ENCODE measurements at regions not wholly inside any gene's neighbourhood (a gene's known extent, or its start where the extent isn't known, plus 50 kb on each side); places are given as distances from the start of the nearest gene placed in this dataset.

- no peak for TF ChIP-seq EZH2phosphoT487 (conservative IDR thresholded peaks at IDR 0.05; ENCODE audit: low read length)
- TF ChIP-seq CTCF (IDR thresholded peaks at IDR 0.05; ENCODE audit: insufficient read depth, low read length, poor library complexity, severe bottlenecking), result no peak
- no peaks in the 10 kb centered on the region for H4K20me1 ChIP-seq (ENCODE audit: low read depth, low read length)
- no peaks in the 10 kb centered on the region; the same call in 1 of the 2 replicates for H3K9me2 ChIP-seq (replicated peaks; ENCODE audit: insufficient read depth, low read length)
- H3K4me3 ChIP-seq (ENCODE audit: insufficient read depth, low read length, poor library complexity, severe bottlenecking), result no peak overlapping the region
- H3F3A ChIP-seq (ENCODE audit: insufficient read depth), result no peaks in the 10 kb centered on the region
- no peaks in the 10 kb centered on the region for H3K9me3 ChIP-seq (ENCODE audit: insufficient read depth, low read length)
- H3K9ac ChIP-seq (ENCODE audit: low read length), result no peak overlapping the region
- no peak overlapping the region for H3K27ac ChIP-seq (ENCODE audit: low read depth, low read length)
- no peaks in the 10 kb centered on the region for H3K27me3 ChIP-seq (ENCODE audit: low read length)
- no peaks in the 10 kb centered on the region for H3K79me2 ChIP-seq (ENCODE audit: insufficient read depth, low read length)
- no peak overlapping the region for H3K4me2 ChIP-seq (ENCODE audit: low read depth, low read length, poor library complexity, severe bottlenecking)
- no peak overlapping the region for H2AFZ ChIP-seq (ENCODE audit: low read depth, low read length, severe bottlenecking)
- H3K36me3 ChIP-seq (ENCODE audit: low read length), result no peaks in the 10 kb centered on the region
These were observed 520.6 kb upstream of the SOX9 start for GRCh38 chr17:71600137-71600789.

GRCh38 chr17:71601894-71602504 is 518.8 kb upstream of the SOX9 start:
- Histone ChIP-seq H3K27ac (ENCODE audit: low read depth, low read length) (no peak overlapping the region), H3K79me2 (ENCODE audit: insufficient read depth, low read length) (no peaks in the 10 kb centered on the region), H4K20me1 (ENCODE audit: low read depth, low read length) (no peaks in the 10 kb centered on the region), H2AFZ (ENCODE audit: low read depth, low read length, severe bottlenecking) (no peak overlapping the region), H3F3A (ENCODE audit: insufficient read depth) (no peaks in the 10 kb centered on the region), H3K27me3 (ENCODE audit: low read length) (no peaks in the 10 kb centered on the region), H3K36me3 (ENCODE audit: low read length) (no peaks in the 10 kb centered on the region), H3K4me2 (ENCODE audit: low read depth, low read length, poor library complexity, severe bottlenecking) (no peak overlapping the region), H3K4me3 (ENCODE audit: insufficient read depth, low read length, poor library complexity, severe bottlenecking) (no peak overlapping the region), H3K9me3 (ENCODE audit: insufficient read depth, low read length) (no peaks in the 10 kb centered on the region), H3K9ac (ENCODE audit: low read length) (no peak overlapping the region), H3K9me2 (replicated peaks; ENCODE audit: insufficient read depth, low read length) (no peaks in the 10 kb centered on the region; the same call in 1 of the 2 replicates)
- TF ChIP-seq CTCF (IDR thresholded peaks at IDR 0.05; ENCODE audit: insufficient read depth, low read length, poor library complexity, severe bottlenecking) (no peak), EZH2phosphoT487 (conservative IDR thresholded peaks at IDR 0.05; ENCODE audit: low read length) (no peak)

- H3K27me3 ChIP-seq (ENCODE audit: low read length), result no peaks in the 10 kb centered on the region
- no peaks in the 10 kb centered on the region for H3K9me2 ChIP-seq (replicated peaks; ENCODE audit: insufficient read depth, low read length)
- H3F3A ChIP-seq (ENCODE audit: insufficient read depth), result no peaks in the 10 kb centered on the region
- H3K36me3 ChIP-seq (ENCODE audit: low read length), result no peaks in the 10 kb centered on the region
- no peak overlapping the region for H3K4me3 ChIP-seq (ENCODE audit: insufficient read depth, low read length, poor library complexity, severe bottlenecking)
- no peak overlapping the region for H2AFZ ChIP-seq (ENCODE audit: low read depth, low read length, severe bottlenecking)
- no peak overlapping the region for H3K4me2 ChIP-seq (ENCODE audit: low read depth, low read length, poor library complexity, severe bottlenecking)
- H3K9me3 ChIP-seq (ENCODE audit: insufficient read depth, low read length), result no peaks in the 10 kb centered on the region
- H3K9ac ChIP-seq (ENCODE audit: low read length), result no peak overlapping the region
- no peaks in the 10 kb centered on the region for H4K20me1 ChIP-seq (ENCODE audit: low read depth, low read length)
- TF ChIP-seq CTCF (IDR thresholded peaks at IDR 0.05; ENCODE audit: insufficient read depth, low read length, poor library complexity, severe bottlenecking), result no peak
- no peak for TF ChIP-seq EZH2phosphoT487 (conservative IDR thresholded peaks at IDR 0.05; ENCODE audit: low read length)
- no peaks in the 10 kb centered on the region for H3K79me2 ChIP-seq (ENCODE audit: insufficient read depth, low read length)
- H3K27ac ChIP-seq (ENCODE audit: low read depth, low read length), result no peak overlapping the region
These were observed 506.8 kb upstream of the SOX9 start for GRCh38 chr17:71613996-71614395.
